Thymus (tissue), 11 donors: ENCODE measurements at regions not wholly inside any gene's neighbourhood (a gene's known extent, or its start where the extent isn't known, plus 50 kb on each side); places are given as distances from the start of the nearest gene placed in this dataset.

ENCODE experiments used
- DNase-seq, 9 donors: peaks; one replicate each; pipeline ENCODE4 v3.0.0-alpha.2; 2013; ENCODE audit warnings: low spot score in 9 of 9, low read depth in 6 of 9, missing footprints in 1 of 9
- H3K27ac ChIP-seq, 2 donors: one replicate each; pipeline ENCODE4 v1.5.1; 2013; ENCODE audit warnings: control low read depth in 1 of 2, low read depth in 1 of 2, low read length in 1 of 2, mild to moderate bottlenecking in 1 of 2, moderate library complexity in 1 of 2
- H3K27me3 ChIP-seq, 2 donors: one replicate each; pipeline ENCODE4 v1.5.1; 2013; ENCODE audit warnings: low read length in 1 of 2; ENCODE audit not compliant: control insufficient read depth in 2 of 2, insufficient read depth in 1 of 2
- H3K36me3 ChIP-seq, 2 donors: one replicate each; pipeline ENCODE4 v1.5.1; 2013; ENCODE audit warnings: low read length in 1 of 2, mild to moderate bottlenecking in 1 of 2, moderate library complexity in 1 of 2; ENCODE audit not compliant: control insufficient read depth in 2 of 2, insufficient read depth in 2 of 2
- H3K4me1 ChIP-seq, 2 donors: one replicate each; pipeline ENCODE4 v1.5.1; 2013; ENCODE audit warnings: low read length in 2 of 2; ENCODE audit not compliant: control insufficient read depth in 2 of 2, insufficient read depth in 2 of 2
- H3K4me3 ChIP-seq, 2 donors: one replicate each; pipeline ENCODE4 v1.5.1; 2013; ENCODE audit warnings: low read length in 2 of 2, control low read depth in 1 of 2, mild to moderate bottlenecking in 1 of 2
- H3K9me3 ChIP-seq, 2 donors: one replicate each; pipeline ENCODE4 v1.5.1; 2013; ENCODE audit warnings: low read length in 1 of 2, mild to moderate bottlenecking in 1 of 2; ENCODE audit not compliant: control insufficient read depth in 2 of 2, insufficient read depth in 1 of 2
- WGBS: extraction: QIAGEN DNeasy Blood & Tissue Kit; methylation state at CpG from one replicate; pipeline ENCODE4 v1.1.7; 2013; 5-methylcytosine and 5-hydroxymethylcytosine counted together
- donor health status: healthy.

GRCh38 chr13:57418067-57418677 is 213.4 kb upstream of the PCDH17 start:
- Histone ChIP-seq H3K27ac (no peak overlapping the region), H3K4me1 (no peaks in the 10 kb centered on the region), H3K27me3 (no peaks in the 10 kb centered on the region), H3K36me3 (no peaks in the 10 kb centered on the region), H3K9me3 (no peaks in the 10 kb centered on the region), H3K4me3 (no peak overlapping the region)
- 84% methylated on average over 6 of the region's 6 CpGs for WGBS
- DNase-seq: no peak

- Histone ChIP-seq H3K4me1 (no peaks in the 10 kb centered on the region), H3K9me3 (no peaks in the 10 kb centered on the region), H3K4me3 (no peak overlapping the region), H3K36me3 (no peaks in the 10 kb centered on the region), H3K27ac (no peak overlapping the region), H3K27me3 (no peaks in the 10 kb centered on the region)
- 90% methylated on average over 1 of the region's 1 CpG for WGBS
- no peak for DNase-seq
Observed at GRCh38 chr13:57424379-57424778, 207.2 kb upstream of the PCDH17 start.

- Histone ChIP-seq H3K27ac (no peak overlapping the region), H3K9me3 (no peaks in the 10 kb centered on the region), H3K27me3 (no peaks in the 10 kb centered on the region), H3K4me3 (no peak overlapping the region), H3K36me3 (no peaks in the 10 kb centered on the region), H3K4me1 (no peaks in the 10 kb centered on the region)
- DNase-seq: no peak
- WGBS: 97% methylated on average over 3 of the region's 3 CpGs
Observed at GRCh38 chr13:57425531-57425930, 206.0 kb upstream of the PCDH17 start.

GRCh38 chr13:57437587-57437986 is 194.0 kb upstream of the PCDH17 start:
- Histone ChIP-seq H3K9me3 (peaks cover 0 to 7% of the 10 kb centered on the region in 2 donors), H3K4me3 (no peak overlapping the region), H3K27ac (no peak overlapping the region), H3K4me1 (no peaks in the 10 kb centered on the region), H3K27me3 (no peaks in the 10 kb centered on the region), H3K36me3 (no peaks in the 10 kb centered on the region)
- 84% methylated on average over 2 of the region's 2 CpGs for WGBS
- no peak for DNase-seq

- H3K27me3 ChIP-seq: no peaks in the 10 kb centered on the region
- H3K27ac ChIP-seq: no peak overlapping the region
- no peak overlapping the region for H3K4me3 ChIP-seq
- 87% methylated on average over 3 of the region's 3 CpGs for WGBS
- H3K36me3 ChIP-seq: no peaks in the 10 kb centered on the region
- peaks cover 0 to 7% of the 10 kb centered on the region in 2 donors for H3K9me3 ChIP-seq
- no peak for DNase-seq
- no peaks in the 10 kb centered on the region for H3K4me1 ChIP-seq
Observed at GRCh38 chr13:57438072-57438471, 193.5 kb upstream of the PCDH17 start.

- no peak for DNase-seq
- Histone ChIP-seq H3K9me3 (no peaks in the 10 kb centered on the region), H3K36me3 (no peaks in the 10 kb centered on the region), H3K27ac (no peak overlapping the region), H3K4me1 (no peaks in the 10 kb centered on the region), H3K27me3 (no peaks in the 10 kb centered on the region), H3K4me3 (no peak overlapping the region)
- 95% methylated on average over 2 of the region's 2 CpGs for WGBS
Observed at GRCh38 chr13:57443494-57443893, 188.1 kb upstream of the PCDH17 start.

- Histone ChIP-seq H3K4me3 (no peak overlapping the region), H3K4me1 (no peaks in the 10 kb centered on the region), H3K36me3 (no peaks in the 10 kb centered on the region), H3K27me3 (no peaks in the 10 kb centered on the region), H3K9me3 (no peaks in the 10 kb centered on the region), H3K27ac (no peak overlapping the region)
- 73% methylated on average over 2 of the region's 2 CpGs for WGBS
- DNase-seq: no peak
Observed at GRCh38 chr13:57450356-57450755, 181.2 kb upstream of the PCDH17 start.

- 83% methylated on average over 2 of the region's 2 CpGs for WGBS
- DNase-seq: no peak
Observed at GRCh38 chr13:57452228-57452627, 179.3 kb upstream of the PCDH17 start.

GRCh38 chr13:57470491-57470890 is 161.1 kb upstream of the PCDH17 start:
- Histone ChIP-seq H3K4me1 (no peaks in the 10 kb centered on the region), H3K9me3 (no peaks in the 10 kb centered on the region), H3K27me3 (no peaks in the 10 kb centered on the region), H3K27ac (no peak overlapping the region), H3K4me3 (no peak overlapping the region), H3K36me3 (no peaks in the 10 kb centered on the region)
- DNase-seq: no peak
- WGBS: 94% methylated on average over 1 of the region's 1 CpG

More at GRCh38 chr13:57452228-57452627, 179.3 kb upstream of the PCDH17 start:
- Histone ChIP-seq H3K4me1 (no peaks in the 10 kb centered on the region), H3K4me3 (no peak overlapping the region), H3K36me3 (no peaks in the 10 kb centered on the region), H3K27ac (no peak overlapping the region), H3K9me3 (no peaks in the 10 kb centered on the region), H3K27me3 (no peaks in the 10 kb centered on the region)

- Histone ChIP-seq H3K4me3 (no peak overlapping the region), H3K4me1 (no peaks in the 10 kb centered on the region), H3K27me3 (no peaks in the 10 kb centered on the region), H3K27ac (no peak overlapping the region), H3K9me3 (no peaks in the 10 kb centered on the region), H3K36me3 (no peaks in the 10 kb centered on the region)
- 89% methylated on average over 1 of the region's 1 CpG for WGBS
- no peak for DNase-seq
Observed at GRCh38 chr13:57491318-57491717, 140.2 kb upstream of the PCDH17 start.
